GM18868 (cell line): ENCODE measurements at regions not wholly inside any gene's neighbourhood (a gene's known extent, or its start where the extent isn't known, plus 50 kb on each side); places are given as distances from the start of the nearest gene placed in this dataset.
A peak's percentile ranks its signal among the peaks of the same experiment; 100 is the strongest.
"Not testable (repeated sequence)": the region's sequence is repeated elsewhere in the genome, so short reads cannot be mapped to it uniquely, and the experiment has no call there.

Source experiments
- ATAC-seq: cut with Tn5 transposase; IDR thresholded peaks from one replicate; pipeline ENCODE4 v1.9.1; 2021; ENCODE audit warnings: mild to moderate bottlenecking, moderate library complexity; ENCODE audit not compliant: unreplicated experiment

- ATAC-seq: peak; percentile 25
These were observed 122.0 kb downstream of the CT47B1 start for GRCh38 chrX:120753413-120754251.

GRCh38 chrX:120752431-120753082 is 122.7 kb upstream of the C1GALT1C1 start:
- no peak for ATAC-seq

GRCh38 chrX:120751683-120752082 is 121.8 kb upstream of the C1GALT1C1 start:
- ATAC-seq: no peak

- ATAC-seq: no peak
These were observed 120.5 kb upstream of the C1GALT1C1 start for GRCh38 chrX:120750381-120750780.

- ATAC-seq: peak; percentile 78
These were observed 119.4 kb upstream of the C1GALT1C1 start for GRCh38 chrX:120749141-120749846.

- no peak for ATAC-seq
These were observed 116.3 kb upstream of the C1GALT1C1 start for GRCh38 chrX:120746153-120746552.

GRCh38 chrX:120742946-120743665 is 113.3 kb upstream of the C1GALT1C1 start:
- no peak for ATAC-seq

GRCh38 chrX:120741452-120741851 is 111.6 kb upstream of the C1GALT1C1 start:
- no peak for ATAC-seq

GRCh38 chrX:120740072-120740471 is 110.2 kb upstream of the C1GALT1C1 start:
- no peak for ATAC-seq

- peak; percentile 49 for ATAC-seq
These were observed 109.4 kb upstream of the C1GALT1C1 start for GRCh38 chrX:120739300-120739699.

- ATAC-seq: no peak
These were observed 107.1 kb upstream of the C1GALT1C1 start for GRCh38 chrX:120736989-120737388.

GRCh38 chrX:120735966-120736365 is 106.1 kb upstream of the C1GALT1C1 start:
- no peak for ATAC-seq

GRCh38 chrX:120732879-120733278 is 103.0 kb upstream of the C1GALT1C1 start:
- no peak for ATAC-seq

- ATAC-seq: no peak
These were observed 102.6 kb upstream of the C1GALT1C1 start for GRCh38 chrX:120732461-120732860.

GRCh38 chrX:120731386-120731785 is 101.5 kb upstream of the C1GALT1C1 start:
- ATAC-seq: no peak

GRCh38 chrX:120729506-120730255 is 99.8 kb upstream of the C1GALT1C1 start:
- not testable (repeated sequence) for ATAC-seq

- ATAC-seq: no peak
These were observed 98.1 kb upstream of the C1GALT1C1 start for GRCh38 chrX:120727911-120728310.

- ATAC-seq: no peak
These were observed 97.6 kb upstream of the C1GALT1C1 start for GRCh38 chrX:120727452-120727851.

GRCh38 chrX:120726294-120726693 is 96.4 kb upstream of the C1GALT1C1 start:
- peak; percentile 99 for ATAC-seq

- peak; percentile 32 for ATAC-seq
These were observed 96.0 kb upstream of the C1GALT1C1 start for GRCh38 chrX:120725874-120726273.
